GM21447 (cell line): ENCODE measurements at regions not wholly inside any gene's neighbourhood (a gene's known extent, or its start where the extent isn't known, plus 50 kb on each side); places are given as distances from the start of the nearest gene placed in this dataset.

Experiments
- ATAC-seq: cut with Tn5 transposase; IDR thresholded peaks from one replicate; pipeline ENCODE4 v1.9.1; 2021; ENCODE audit not compliant: unreplicated experiment

DNA sequence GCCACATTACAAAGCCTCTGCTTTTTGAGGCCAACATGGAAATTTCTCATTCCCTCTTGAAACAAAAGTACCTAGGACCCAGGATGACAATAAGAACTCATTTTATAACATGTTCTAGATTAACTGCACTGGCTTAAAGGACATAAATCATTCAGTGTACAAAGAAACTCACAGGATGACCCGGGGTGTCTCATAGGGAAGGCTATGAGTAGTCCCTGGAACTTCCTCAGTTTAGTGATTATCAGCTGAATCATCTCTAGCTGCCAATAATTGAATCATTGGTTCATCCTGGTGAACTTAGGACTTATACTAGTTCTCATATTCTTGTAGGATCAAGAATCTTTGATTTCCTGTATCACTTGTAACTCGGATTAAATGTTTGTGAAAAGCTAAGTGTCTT lies 95.8 kb upstream of the WDR1 start:
- ATAC-seq, result no peak

DNA sequence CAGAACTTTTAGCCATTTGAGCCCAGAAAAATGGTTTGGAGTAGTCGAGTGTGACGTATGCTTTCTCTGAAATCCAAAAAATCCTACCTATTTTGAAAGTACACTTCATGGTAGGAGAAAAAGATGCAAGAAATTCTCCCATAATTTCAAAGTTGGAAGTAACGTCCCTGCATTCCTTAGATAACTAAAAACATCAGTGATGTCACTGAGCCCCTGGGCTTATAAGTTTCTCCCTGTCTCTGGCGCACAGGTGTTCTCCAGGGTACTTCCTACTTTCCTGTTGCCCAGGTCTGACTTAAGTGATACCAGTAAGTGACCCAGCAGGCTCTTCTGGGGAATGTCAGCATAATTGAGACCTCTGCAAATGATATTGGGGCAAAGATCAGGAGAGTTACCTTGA lies 90.5 kb upstream of the WDR1 start:
- ATAC-seq, result no peak

DNA sequence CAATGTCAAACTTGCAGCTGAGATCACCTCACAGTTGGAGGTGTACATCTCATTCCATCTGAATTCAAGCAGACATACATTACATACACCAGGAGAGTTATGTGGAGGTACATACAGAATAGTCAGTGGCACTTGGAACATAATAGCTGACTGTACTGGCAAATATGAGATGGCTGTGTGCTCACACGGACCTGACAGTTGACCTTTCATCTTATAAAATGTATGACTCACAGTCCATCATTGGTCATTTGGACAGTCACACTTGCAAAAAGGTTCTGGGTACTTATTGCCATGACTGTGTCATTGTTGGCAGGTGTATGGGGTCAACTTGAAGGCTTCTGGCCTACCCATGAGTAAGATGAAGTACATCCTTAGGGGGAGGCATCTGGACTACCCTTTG lies 88.6 kb upstream of the WDR1 start:
- ATAC-seq, result no peak

DNA sequence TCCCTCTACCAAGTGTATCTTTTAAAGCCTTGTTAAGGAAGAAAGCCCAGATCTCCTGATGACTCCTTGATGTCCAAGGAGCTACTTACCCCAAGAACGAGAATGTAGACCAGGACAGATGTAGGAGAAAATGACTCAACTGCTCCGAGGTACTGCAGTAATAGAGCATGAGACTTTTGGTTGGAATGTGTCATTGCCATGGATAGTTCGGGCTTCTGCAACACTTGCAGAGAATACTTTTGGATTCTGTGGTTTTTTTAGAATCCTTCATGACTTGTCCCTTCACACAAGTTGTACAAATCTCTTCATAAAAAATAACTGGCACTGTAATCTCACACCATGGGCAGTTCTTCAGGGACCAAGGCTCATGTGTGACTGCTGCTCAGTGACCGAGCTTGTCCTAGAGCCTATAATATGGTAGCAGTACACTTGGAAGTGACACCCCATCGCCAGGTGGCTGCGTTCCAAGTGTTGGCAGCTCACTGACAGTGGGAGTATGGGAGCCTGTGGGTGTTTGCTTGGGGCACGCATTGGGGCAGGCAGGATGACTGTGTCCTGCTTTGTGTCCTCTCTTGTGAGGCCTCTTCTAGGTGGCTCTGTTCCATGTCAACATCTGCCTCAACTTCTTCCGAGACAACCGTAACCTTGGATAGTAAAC lies 87.9 kb upstream of the WDR1 start:
- no peak for ATAC-seq

DNA sequence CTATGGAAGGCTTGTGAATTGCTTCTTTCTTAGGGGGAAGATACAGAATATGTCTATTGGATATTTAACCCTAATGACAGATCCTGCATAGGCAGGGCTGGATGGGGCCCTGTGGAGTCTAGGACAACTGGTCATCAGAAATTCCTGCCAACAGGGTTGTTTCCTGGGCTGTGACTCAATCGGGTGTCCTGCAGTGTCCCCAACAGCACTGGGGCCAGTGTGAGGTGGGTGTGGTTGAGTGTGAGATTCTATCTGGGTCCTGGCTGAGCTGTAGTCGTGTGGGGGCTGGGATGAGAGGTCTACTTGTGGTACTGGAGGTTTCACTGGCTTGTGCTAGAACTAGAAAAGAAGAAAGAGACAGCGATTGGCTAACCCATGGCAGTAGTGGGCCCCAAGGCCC lies 87.3 kb upstream of the WDR1 start:
- ATAC-seq, result no peak

DNA sequence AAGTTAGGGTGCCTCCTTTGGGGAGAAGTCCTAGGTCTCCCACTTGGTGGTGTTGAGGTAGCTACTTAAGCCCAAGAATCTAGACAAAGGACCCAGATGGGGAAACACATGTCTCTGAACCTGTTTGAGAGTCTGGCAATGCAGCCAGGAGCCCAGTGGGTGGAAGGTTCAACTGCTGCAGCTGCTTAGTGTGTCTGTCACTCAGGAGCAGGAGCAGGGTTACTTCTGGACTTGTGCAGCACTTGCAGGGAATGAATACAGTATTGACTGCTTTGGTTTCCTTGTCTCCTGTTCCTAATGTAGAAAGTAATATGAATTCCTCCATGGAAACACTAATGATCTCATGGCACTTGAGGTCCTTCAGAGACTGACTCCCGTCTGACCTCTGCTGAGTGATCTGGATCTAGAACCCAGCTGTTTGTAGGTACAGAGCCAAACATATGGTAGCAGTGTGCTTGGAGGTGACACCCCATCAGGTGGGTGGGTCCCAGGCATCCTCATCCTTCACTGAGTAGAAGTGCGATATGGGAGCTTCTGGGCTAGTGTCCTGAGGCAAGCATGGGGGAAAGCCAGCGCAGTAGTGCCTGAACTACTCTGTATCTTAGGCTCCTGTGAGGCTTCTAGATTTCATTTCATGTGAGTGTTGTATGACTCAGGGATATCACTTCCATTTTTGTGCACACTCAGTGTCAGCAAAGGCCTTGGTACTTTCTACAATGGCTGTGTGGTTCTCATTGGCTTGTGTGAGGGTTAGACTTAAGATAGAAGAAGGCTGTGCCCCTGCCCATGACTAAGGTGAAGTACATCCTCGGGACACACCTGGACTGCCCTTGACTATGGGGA lies 85.0 kb upstream of the WDR1 start:
- ATAC-seq, result no peak

DNA sequence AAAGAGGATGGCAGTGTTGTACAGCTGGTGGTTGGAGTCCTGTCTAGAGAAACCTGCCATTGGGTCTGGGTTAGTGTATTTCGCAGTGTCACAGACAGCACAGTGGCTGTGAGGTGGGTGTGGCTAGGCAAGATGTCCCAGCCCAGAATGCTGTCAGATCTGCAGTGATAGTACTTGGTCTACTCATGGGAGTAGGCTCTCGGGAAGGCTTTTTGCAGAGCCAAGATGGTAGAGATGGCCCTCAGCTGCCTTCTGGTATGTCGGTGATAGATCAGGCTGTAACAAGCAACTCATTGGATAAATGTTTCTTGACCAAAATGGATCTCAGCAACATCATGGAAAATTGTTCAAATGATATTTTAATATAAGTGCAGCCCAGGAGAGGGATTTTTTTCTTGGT lies 84.3 kb upstream of the WDR1 start:
- no peak for ATAC-seq

DNA sequence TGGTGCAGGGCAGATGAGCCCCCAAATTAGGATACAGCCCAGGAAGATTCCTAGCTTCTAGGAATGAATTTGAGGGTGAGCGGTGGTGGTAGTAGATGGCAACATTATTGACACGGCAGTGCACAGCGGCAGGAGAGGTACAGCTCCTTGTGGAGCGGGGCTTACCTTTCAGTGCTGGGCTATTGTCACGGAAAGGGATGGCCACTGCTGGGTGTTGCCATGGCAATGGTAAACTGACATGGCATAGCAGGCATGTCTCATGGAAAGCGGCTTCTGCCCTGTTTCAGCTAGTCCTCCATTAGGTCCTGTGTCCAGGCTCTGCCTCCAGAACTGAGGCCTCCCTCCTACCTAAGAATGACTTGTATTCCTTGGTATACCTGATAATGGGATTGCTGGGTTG lies 81.8 kb upstream of the WDR1 start:
- ATAC-seq, result no peak

DNA sequence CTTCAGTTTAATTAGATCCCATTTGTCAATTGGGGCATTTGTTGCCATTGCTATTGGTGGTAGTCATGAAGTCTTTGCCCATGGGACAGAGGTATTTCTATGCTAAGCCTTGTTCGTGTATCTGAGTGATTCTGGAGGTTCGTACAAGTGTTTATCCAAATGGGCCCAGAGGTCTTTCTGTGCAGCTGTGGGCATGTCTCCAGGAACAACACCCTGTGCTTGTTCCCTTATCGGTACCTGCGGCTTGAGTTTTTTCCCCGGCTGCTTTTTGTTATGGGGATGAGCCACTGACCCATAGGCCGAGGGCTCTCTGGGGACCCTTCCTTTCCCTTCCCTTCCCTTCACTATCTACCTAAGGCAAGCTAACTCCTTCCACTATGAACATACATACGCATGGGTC lies 81.4 kb upstream of the WDR1 start:
- ATAC-seq, result no peak

DNA sequence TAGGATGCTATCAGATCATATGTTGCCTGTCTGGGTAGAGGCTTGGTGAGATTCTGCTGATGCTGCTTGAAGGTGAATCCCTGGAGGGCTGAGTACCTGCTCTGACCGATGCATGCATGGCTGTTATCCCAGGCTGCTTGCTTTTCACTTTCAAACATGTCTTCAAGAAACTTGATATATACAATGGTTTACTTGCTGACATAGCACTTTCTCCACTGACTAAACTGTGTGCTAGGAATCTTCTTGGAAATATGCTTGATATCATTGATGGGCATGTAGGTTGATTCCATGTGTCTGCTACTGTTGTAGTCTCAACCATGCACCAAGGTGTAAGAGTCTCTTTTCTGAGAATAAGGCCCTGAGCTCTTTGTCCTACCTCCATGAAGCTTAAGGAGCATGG lies 79.6 kb upstream of the WDR1 start:
- ATAC-seq, result no peak

DNA sequence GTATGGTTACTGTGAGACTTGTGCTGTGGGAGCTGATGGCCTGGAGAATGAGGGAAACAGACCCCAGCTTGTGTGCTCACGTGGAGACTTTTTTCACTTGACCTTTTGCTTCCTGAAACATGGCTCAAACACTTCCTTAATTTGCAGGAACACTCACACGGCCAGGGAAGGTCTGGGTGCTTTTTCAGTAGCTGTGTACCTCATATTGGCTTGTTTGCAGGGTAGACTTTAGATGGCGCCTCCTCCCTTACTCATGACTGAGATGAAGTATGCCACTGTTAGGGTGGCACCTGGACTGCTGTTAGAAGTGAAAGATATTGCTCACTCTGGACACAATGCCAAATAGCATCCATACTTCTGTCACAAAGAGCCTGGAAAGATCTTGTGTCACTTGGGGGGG lies 75.7 kb upstream of the WDR1 start:
- no peak for ATAC-seq

DNA sequence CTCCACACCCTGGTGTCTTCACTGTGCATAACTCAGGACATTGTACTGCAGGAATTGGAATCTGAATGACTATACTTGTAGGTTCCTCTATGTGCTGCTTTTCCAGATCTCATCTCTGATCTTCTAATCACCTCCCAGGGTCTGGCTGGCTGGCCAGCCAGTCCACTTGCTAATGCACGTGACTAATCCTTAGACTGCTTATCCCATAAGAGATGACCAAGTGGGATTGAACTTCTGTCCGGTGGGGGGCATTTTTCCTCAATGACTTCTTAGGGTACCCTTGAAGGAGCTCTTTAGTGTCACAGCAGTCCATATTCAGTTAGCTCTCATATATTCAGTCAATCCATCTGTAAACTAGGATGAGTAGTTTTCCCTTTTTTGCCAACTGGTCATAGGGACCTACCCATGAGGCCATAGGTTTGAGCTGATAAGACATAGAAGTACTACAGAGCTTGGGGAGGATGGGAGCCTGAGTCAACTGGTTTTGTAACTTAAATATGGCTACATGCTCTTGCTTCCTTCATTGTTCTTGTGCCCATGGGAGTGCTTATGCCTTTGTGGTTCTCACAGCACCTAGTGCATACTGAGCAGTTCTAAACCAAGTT lies 71.9 kb upstream of the WDR1 start:
- ATAC-seq, result no peak

DNA sequence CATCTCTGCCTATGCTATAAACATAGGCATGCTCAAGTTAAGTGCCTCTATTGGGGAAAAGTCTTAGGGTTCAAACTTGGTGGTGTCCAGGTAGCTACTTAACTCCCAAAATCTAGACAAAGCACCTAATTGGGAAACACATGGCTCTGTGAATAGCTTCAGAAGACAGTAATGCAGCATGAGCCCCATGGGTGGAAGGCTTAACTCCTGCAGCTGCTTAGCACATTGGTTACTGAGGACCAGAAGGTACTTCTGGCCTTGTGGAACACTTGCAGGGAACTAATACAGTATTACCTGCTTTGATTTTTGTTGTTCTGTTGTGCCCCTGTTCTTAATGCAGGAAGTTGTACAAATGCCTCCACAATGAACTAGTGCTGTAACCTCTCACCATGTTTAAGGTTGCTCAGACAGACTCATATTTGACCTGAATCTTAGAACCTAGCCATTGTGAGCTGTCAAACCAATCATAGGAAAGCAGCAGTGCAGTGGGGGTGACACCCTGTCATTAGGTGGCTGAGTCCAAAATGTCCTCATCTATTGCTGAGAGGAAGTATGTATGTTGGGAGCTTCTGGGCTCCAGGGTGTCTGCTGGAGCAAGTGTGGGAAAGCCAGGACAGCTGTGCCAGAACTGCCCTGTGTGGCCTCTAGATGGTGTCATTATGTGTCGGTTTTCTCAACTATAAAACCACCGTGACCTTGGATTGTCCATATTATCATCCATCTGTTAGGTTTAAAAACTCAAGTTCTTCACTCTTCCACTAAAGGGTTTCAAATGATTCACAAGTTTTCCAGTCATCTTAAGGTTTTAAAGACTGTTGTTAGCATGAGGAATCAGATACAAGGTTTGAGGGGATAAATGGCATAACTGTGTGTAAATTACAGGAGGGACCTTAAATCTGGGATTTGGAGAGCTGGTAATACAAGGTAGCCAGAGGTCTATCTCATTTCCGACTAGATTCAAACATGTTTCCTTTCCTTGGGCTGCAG lies 69.9 kb upstream of the WDR1 start:
- ATAC-seq, result no peak

DNA sequence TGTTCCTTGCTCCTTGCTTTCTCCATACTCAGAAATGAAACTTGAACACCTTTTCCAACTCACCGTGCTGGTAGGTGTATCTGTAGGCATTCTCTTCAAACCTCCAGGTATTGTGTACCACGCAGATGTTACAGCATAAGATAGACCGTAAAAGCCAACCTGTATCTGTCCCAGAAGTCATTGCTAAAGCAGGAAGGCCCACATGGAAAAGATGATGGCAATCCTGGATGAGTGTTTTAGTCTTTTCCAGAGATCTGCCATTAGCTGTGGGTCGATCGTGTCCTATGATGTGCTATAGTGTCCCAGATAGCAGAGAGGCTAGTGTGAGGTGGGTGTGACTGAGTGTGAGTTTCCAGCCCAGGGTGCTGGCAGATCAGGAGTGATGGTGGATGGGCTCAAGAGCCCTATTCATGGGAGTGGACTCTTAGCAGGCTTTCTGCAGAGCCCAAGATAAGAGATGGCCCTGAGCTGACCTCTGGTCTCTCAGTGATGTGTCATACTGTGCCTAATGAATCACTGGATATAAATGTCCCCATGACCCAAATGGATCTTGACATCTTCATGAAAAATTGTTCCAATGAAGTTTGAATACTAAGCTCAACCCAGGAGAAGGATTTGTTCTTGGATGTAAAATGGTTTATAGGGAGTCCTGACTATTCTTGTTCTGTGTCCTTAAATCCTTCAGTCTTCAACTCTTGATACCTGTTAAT lies 69.1 kb upstream of the WDR1 start:
- ATAC-seq, result no peak

DNA sequence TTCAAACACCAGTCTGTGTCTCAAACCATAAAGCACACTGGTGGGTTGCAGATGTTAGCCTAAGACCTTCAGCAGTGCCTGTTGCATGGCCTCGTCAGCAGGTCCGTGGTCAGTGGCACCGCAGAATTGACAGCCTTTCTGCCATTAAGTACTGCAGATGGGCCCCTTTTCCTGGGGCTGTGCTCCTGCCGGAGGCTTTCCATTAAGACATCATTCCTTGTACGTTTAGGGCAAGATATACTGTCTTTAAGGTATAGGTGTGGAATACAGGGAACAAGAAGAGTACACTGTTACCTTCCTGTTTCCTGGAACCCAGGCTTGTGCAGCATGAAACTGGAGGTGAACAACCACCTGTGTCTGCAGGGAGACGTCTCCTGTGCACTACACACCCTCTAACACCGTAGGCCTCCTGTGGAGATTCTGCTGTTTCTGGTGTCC lies 67.9 kb upstream of the WDR1 start:
- no peak for ATAC-seq

DNA sequence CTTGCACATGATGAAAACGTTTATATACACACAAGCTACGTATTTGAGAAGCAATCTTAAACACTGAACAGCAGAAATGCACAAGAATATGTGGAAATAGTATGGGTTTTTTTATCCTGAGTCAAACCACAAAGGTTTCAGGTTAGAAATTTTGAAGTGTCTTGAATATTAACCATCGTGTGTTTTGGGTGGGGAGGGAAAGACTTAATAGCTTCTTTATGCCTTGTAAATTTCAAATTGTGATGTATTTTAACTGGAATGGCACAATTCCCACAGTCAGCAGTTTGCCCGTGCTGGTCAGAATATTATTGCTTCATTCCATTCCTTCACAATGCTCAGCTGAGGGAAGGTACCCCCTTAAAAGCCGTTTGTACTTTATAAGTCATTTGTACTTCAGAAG lies 67.4 kb upstream of the WDR1 start:
- no peak for ATAC-seq

DNA sequence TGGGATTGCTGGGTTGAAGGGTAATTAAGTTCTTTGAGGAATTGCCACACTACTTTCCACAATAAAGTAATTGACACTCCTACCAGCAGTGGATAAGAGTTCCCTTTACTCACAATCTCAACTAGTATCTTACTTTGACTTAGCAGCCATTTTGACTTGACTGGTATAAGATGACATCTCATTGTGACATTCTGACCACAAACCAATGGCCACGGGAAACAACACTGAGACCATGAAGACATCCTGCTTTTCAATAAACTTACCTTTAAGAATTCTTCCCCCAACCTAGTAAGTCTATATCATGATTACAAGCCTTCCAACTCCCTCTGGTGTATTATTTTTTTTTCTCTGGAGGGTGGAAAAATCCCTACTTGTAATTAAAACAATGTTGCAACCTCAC lies 66.9 kb upstream of the WDR1 start:
- ATAC-seq, result no peak

DNA sequence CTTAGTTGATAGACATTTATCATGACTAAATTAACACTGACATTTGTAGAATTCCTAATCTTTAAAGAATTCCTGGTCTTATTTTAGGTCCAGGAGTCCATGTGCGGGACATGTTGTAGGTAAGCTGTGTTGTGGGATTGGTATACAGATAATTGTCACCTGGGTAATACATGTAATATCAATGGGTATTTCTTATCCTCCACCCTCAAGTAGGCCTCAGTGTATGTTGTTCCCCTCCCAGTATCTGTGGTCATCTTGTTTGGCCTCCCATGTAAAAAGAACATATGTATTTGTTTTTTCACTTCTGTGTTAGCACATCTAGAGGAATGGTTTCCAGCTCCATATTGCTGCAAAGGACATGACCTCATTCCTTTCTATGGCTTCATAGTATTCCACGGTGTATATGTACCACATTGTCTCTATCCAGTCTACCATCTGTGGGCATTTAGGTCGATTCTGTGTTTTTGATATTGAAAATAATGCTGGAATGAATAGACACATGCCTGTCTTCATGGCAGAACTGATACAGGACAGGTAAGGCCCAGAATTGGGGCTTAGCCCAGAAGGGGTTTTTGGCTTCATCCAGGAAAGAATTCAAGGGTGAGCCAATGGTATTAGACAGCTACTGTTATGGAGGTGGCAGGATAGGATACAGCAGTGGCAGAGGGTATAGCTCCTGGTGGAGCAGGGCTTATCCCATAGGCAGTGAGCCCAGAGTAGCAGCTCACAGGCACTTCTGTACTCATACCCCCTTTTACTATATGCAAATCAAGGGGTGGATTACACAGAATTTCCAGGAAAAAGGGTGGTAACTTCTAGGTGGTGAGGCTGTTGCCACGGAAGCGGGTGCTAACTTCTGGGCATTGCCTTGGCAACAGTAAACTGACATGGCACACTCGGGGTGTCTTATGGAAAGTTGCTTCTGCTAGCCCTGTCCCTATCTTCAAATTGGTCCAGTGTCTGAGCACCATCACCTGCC lies 66.1 kb upstream of the WDR1 start:
- no peak for ATAC-seq

DNA sequence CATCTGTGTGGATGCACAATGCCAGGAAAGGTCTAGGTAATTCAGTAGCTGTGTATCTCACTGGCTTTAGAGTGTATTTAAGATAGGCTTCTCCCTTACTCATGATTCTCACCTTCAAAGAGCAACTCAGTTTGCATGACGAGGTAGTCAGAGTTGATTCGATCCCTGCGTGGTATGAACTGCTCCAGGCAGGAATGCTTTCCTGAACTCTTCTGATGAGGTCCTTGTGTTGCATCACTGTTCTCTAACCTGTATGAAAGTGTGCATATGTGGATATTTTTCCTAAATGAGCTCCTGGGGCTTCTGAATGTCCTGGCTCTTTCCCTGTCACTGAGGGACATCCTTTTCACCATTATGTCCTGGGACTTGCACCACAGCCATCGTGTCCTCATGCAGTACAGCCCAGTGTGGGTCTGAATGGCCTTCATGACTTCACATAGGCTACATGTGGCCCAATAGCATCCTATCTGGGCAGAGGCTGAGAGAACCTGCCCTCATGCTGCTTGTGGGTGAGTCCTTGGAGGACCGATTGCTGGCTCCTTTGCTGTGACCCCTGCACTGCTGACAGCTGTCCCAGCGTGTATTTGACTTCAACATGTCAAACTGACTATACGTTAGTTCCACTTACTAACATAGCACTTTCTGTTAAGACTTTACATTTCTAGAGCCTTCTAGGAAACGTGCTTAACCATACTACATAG lies 65.3 kb upstream of the WDR1 start:
- ATAC-seq, result no peak
